ENCODE measurements at regions not wholly inside any gene's neighbourhood (a gene's known extent, or its start where the extent isn't known, plus 50 kb on each side); places are given as distances from the start of the nearest gene placed in this dataset.

DNA sequence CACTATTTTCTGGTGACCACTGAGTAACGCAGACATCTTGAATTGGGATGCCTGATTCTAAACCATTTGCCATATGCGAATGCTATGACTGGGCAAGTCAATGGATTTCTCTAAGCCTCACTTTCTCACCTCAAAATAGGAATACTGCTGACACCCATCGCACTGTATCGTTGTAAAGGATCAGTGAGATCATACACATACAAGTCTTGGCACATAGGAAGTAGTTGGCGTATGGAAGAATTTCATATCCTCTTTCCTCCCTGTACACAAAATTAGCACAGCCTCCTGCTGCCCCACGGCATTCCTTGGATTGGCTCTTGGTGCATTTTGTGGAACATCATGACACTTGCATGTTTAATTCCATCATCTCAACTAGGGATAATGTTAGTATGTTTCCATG, 366.9 kb downstream of the CMPK2 start:
- TF ChIP-seq, protein P1, sequence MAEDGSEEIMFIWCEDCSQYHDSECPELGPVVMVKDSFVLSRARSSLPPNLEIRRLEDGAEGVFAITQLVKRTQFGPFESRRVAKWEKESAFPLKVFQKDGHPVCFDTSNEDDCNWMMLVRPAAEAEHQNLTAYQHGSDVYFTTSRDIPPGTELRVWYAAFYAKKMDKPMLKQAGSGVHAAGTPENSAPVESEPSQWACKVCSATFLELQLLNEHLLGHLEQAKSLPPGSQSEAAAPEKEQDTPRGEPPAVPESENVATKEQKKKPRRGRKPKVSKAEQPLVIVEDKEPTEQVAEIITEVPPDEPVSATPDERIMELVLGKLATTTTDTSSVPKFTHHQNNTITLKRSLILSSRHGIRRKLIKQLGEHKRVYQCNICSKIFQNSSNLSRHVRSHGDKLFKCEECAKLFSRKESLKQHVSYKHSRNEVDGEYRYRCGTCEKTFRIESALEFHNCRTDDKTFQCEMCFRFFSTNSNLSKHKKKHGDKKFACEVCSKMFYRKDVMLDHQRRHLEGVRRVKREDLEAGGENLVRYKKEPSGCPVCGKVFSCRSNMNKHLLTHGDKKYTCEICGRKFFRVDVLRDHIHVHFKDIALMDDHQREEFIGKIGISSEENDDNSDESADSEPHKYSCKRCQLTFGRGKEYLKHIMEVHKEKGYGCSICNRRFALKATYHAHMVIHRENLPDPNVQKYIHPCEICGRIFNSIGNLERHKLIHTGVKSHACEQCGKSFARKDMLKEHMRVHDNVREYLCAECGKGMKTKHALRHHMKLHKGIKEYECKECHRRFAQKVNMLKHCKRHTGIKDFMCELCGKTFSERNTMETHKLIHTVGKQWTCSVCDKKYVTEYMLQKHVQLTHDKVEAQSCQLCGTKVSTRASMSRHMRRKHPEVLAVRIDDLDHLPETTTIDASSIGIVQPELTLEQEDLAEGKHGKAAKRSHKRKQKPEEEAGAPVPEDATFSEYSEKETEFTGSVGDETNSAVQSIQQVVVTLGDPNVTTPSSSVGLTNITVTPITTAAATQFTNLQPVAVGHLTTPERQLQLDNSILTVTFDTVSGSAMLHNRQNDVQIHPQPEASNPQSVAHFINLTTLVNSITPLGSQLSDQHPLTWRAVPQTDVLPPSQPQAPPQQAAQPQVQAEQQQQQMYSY (CRISPR knock-in tag; IDR thresholded peaks at IDR 0.05), result no peak
- TF ChIP-seq ZNF207 (IDR thresholded peaks at IDR 0.05; ENCODE audit: borderline replicate concordance) (no peak), ZMYM3 (CRISPR knock-in tag; IDR thresholded peaks at IDR 0.05) (no peak), MEF2D (CRISPR knock-in tag; IDR thresholded peaks at IDR 0.05) (no peak), MXD4 (CRISPR knock-in tag; IDR thresholded peaks at IDR 0.05) (no peak), YY1 (IDR thresholded peaks at IDR 0.05; ENCODE audit: insufficient read depth, insufficient replicate concordance, low read depth, low read length) (no peak)
- TF ChIP-seq, protein P2, sequence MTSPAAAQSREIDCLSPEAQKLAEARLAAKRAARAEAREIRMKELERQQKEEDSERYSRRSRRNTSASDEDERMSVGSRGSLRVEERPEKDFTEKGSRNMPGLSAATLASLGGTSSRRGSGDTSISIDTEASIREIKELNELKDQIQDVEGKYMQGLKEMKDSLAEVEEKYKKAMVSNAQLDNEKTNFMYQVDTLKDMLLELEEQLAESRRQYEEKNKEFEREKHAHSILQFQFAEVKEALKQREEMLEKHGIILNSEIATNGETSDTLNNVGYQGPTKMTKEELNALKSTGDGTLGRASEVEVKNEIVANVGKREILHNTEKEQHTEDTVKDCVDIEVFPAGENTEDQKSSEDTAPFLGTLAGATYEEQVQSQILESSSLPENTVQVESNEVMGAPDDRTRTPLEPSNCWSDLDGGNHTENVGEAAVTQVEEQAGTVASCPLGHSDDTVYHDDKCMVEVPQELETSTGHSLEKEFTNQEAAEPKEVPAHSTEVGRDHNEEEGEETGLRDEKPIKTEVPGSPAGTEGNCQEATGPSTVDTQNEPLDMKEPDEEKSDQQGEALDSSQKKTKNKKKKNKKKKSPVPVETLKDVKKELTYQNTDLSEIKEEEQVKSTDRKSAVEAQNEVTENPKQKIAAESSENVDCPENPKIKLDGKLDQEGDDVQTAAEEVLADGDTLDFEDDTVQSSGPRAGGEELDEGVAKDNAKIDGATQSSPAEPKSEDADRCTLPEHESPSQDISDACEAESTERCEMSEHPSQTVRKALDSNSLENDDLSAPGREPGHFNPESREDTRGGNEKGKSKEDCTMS (CRISPR knock-in tag; conservative IDR thresholded peaks at IDR 0.05), result no peak

All from HepG2 (cell line).